ENCODE measurements at regions not wholly inside any gene's neighbourhood (a gene's known extent, or its start where the extent isn't known, plus 50 kb on each side); places are given as distances from the start of the nearest gene placed in this dataset.

DNA sequence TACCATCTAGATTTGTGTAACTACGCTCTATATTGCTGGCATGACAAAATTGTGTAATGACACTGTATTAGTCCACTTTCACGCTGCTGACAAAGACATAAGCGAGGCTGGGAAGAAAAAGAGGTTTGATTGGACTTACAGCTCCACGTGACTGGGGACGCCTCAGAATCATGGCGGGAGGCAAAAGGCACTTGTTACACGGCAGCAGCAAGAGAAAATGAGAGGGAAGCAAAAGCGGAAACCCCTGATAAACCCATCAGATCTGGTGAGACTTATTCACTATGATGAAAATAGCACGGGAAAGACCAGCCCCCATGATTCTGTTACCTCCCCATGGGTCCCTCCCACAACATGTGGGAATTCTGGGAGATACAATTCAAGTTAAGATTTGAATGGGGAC lies 905.7 kb downstream of the DIPK2A start:
- TF ChIP-seq, protein P1, sequence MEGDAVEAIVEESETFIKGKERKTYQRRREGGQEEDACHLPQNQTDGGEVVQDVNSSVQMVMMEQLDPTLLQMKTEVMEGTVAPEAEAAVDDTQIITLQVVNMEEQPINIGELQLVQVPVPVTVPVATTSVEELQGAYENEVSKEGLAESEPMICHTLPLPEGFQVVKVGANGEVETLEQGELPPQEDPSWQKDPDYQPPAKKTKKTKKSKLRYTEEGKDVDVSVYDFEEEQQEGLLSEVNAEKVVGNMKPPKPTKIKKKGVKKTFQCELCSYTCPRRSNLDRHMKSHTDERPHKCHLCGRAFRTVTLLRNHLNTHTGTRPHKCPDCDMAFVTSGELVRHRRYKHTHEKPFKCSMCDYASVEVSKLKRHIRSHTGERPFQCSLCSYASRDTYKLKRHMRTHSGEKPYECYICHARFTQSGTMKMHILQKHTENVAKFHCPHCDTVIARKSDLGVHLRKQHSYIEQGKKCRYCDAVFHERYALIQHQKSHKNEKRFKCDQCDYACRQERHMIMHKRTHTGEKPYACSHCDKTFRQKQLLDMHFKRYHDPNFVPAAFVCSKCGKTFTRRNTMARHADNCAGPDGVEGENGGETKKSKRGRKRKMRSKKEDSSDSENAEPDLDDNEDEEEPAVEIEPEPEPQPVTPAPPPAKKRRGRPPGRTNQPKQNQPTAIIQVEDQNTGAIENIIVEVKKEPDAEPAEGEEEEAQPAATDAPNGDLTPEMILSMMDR (IDR thresholded peaks at IDR 0.05; ENCODE audit: insufficient read depth, low read depth, low read length), result no peak
- no peak for TF ChIP-seq EZH2 (IDR thresholded peaks at IDR 0.05; ENCODE audit: insufficient read depth, low read length)

Measured in astrocyte (in vitro differentiated cells and primary cell).